Body of pancreas (tissue), 4 donors: ENCODE measurements at regions not wholly inside any gene's neighbourhood (a gene's known extent, or its start where the extent isn't known, plus 50 kb on each side); places are given as distances from the start of the nearest gene placed in this dataset.

Experiments used
- ATAC-seq: fragments of 150-250 bp; one replicate; pipeline ENCODE4 v1.9.1; 2016
- DNase-seq, 4 donors: peaks; one replicate each; pipeline ENCODE4 v3.0.0-alpha.2; 2019
- H3K27ac ChIP-seq, 4 donors: fragments of 200-600 bp; sonication (generic); 1 replicate in 3 of 4; 2 replicates in 1 of 4; pipeline versions ENCODE4 v1.5.1 to v1.6.1; 2016 to 2019; ENCODE audit warnings: mild to moderate bottlenecking in 1 of 4, mixed read lengths in 1 of 4, moderate library complexity in 1 of 4
- H3K27me3 ChIP-seq, 2 donors: fragments of 200-600 bp; sonication (generic); one replicate each; pipeline ENCODE4 v1.6.0; 2016; ENCODE audit warnings: mild to moderate bottlenecking in 1 of 2
- H3K36me3 ChIP-seq, 2 donors: fragments of 200-600 bp; sonication (generic); replicated peaks in 1 of 2; 2 replicates each; pipeline ENCODE4 v1.5.1; 2016; ENCODE audit warnings: low read depth in 2 of 2; ENCODE audit not compliant: insufficient read depth in 1 of 2
- H3K4me1 ChIP-seq: fragments of 200-600 bp; sonication (generic); one replicate; pipeline ENCODE4 v1.6.0; 2016
- H3K4me3 ChIP-seq, 2 donors: fragments of 200-600 bp; sonication (generic); 1 replicate in 1 of 2; 2 replicates in 1 of 2; pipeline ENCODE4 v1.5.1; 2016 to 2019
- H3K9me3 ChIP-seq, 3 donors: fragments of 200-600 bp; sonication (generic); 1 replicate in 2 of 3; 2 replicates in 1 of 3; pipeline ENCODE4 v1.5.1; 2016
- CTCF ChIP-seq, 7 experiments: fragments of 450-650 bp in 4 of 7; fragments of 200-600 bp in 3 of 7; sonication (generic) in 3 of 7; IDR thresholded peaks; one replicate each; pipeline ENCODE4 v1.5.1; 2016 to 2019; ENCODE audit warnings: antibody characterized with exemption in 7 of 7
- POLR2A ChIP-seq, 3 donors: fragments of 450-650 bp; IDR thresholded peaks; one replicate each; pipeline ENCODE4 v1.6.1; 2016; ENCODE audit warnings: antibody characterized with exemption in 3 of 3, mild to moderate bottlenecking in 2 of 3
- WGBS, 2 donors: methylation state at CpG; one replicate each; pipeline ENCODE4 v1.1.5; 2017; 5-methylcytosine and 5-hydroxymethylcytosine counted together
- intact Hi-C: fragments of 100-400 bp; cut with DNase I; formaldehyde crosslinking; loops from one replicate; pipeline ENCODE4 v1.15.1; 2023

- 44 to 49% methylated on average over 11 to 15 of the region's 15 CpGs for WGBS, 2 donors
- intact Hi-C loops, result no loop called here
Observed at GRCh38 chr1:234875953-234876855, 252.4 kb downstream of the TOMM20 start.

DNA sequence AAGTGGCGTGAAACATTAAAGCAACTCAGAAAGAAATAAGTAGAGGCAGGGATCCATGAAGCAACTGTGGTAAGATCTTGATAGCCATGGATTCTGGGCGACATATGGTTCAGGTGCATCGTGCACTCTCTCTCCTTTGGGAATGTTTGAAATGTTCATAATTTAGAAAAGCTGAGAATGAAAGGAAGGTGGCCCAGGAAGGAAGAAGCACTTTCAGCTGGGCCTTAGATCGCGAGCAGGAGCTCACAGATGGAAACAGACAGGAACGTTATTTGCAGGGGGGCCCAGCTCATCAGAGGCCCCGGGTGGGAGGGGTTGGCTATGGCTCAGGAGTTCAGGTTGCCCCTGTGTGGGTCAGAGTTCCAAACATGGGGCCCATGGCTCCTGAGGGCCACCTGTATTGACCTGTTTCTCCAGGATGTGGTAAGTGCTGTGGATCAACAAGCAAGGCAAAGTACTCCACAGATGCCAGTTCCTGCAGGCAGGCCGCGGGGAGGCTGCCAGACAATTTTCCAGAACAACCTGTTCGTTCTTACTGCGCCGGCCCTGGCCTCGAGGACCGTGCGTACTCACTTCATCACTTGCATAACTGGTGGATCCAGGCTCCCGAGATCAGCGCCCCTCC is 253.2 kb downstream of the TOMM20 start:
- TF ChIP-seq CTCF (IDR thresholded peaks at IDR 0.05) (no peak), POLR2A (IDR thresholded peaks at IDR 0.05) (no peak)
- Histone ChIP-seq H3K36me3 (no peaks in the 10 kb centered on the region), H3K27ac (peak overlapping the region; percentile 75 to 92 (median 88)), H3K4me3 (no peak overlapping the region), H3K4me1 (peaks cover 18% of the 10 kb centered on the region), H3K27me3 (no peaks in the 10 kb centered on the region), H3K9me3 (no peaks in the 10 kb centered on the region)
- 64 to 70% methylated on average over 17 of the region's 17 CpGs for WGBS, 2 donors
- DNase-seq (peak; percentile 74 to 89 (median 82)), ATAC-seq (peak; percentile 79)
- intact Hi-C loops, result no loop called here

More at GRCh38 chr1:234875953-234876855, 252.4 kb downstream of the TOMM20 start:
- Histone ChIP-seq H3K4me1 (peaks cover 18% of the 10 kb centered on the region), H3K27ac (peak overlapping the region; percentile 75 to 92 (median 88)), H3K27me3 (no peaks in the 10 kb centered on the region), H3K36me3 (no peaks in the 10 kb centered on the region), H3K9me3 (no peaks in the 10 kb centered on the region), H3K4me3 (no peak overlapping the region)
- DNase-seq (peak; percentile 61 to 85 (median 76)), ATAC-seq (peak; percentile 84)
- TF ChIP-seq CTCF (IDR thresholded peaks at IDR 0.05), result no peak
- peak in 1 of 3 donors; percentile 15 for TF ChIP-seq POLR2A (IDR thresholded peaks at IDR 0.05)

DNA sequence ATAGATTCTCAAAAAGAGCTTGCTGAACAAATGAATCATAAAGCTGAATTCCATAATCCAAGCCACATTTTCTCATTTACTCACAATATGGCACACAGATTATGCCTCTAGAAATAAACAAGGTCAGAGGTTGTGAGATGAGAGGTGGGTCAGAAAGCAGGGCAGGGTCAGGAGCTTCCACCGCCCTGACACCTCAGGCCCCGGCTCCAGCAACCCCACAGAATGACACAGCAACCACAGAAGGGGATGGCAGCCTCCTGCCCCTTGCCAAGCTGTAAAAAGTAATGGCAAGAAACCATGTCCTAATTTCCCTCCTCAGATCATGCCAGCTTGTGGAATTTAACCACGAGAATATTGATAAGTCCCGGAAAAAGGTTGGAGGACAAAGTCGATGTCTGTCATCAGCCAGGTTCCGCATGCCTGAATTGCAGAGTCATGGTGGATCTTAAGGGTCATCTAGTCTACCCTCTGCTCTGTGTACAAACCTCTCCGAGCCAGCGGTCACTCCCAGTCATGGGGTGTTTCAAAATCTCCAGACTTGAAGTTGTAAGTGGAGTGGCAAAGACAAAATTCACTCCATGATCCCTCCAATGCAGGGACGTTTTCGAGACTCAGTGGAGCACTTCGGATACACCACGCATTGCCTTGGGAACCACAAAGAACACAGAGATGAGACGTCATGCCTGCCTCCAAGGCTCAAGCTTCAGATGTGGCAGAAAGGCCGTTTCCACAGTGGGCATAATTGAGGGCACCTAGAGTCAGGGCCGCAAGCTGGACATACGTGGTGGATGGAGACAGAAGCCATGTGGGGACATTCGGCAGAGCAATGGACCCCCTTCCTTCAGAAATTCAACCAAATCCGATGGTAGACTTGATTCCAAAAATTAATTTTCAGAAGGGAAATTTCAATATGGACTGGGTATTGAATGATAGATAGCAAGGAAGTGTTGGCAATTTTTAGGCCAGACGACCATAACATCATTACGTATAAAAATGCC is 254.0 kb downstream of the TOMM20 start:
- intact Hi-C loops, result no loop called here
- Histone ChIP-seq H3K4me1 (peaks cover 18% of the 10 kb centered on the region), H3K27ac (no peak overlapping the region), H3K4me3 (no peak overlapping the region), H3K27me3 (no peaks in the 10 kb centered on the region), H3K36me3 (no peaks in the 10 kb centered on the region), H3K9me3 (no peaks in the 10 kb centered on the region)
- TF ChIP-seq CTCF (IDR thresholded peaks at IDR 0.05), result no peak
- TF ChIP-seq POLR2A (IDR thresholded peaks at IDR 0.05), result no peak
- DNase-seq (no peak), ATAC-seq (no peak)
- WGBS, 2 donors, result 79 to 86% methylated on average over 20 of the region's 20 CpGs

DNA sequence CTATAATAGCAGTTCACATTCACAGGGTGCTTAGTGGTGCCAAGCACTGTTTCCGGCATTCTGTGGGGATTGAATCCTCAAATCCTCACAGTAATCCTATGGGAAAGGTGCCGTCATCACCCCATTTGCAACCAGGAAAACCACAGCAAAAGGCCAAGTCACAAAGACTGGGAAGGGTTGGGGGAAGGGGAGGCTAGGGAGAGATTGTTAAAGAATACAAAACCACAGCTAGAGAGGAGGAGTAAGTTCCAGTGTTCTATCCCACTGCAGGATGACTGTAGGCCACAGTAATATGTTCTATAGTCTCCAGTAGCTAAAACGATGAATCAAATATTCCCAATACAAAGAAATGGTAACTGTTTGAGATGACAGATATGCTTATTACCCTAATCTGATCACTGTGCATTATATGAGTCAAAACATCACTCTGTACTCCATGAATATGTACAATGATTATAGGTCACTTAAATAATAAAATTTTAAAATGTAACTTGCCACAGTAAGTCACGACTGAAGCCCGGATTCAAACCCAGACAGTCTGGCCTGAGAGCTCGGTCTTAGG is 256.8 kb downstream of the TOMM20 start:
- Histone ChIP-seq H3K27me3 (no peaks in the 10 kb centered on the region), H3K4me1 (peaks cover 18% of the 10 kb centered on the region), H3K27ac (no peak overlapping the region), H3K9me3 (no peaks in the 10 kb centered on the region), H3K4me3 (no peak overlapping the region), H3K36me3 (no peaks in the 10 kb centered on the region)
- no peak for TF ChIP-seq CTCF (IDR thresholded peaks at IDR 0.05)
- TF ChIP-seq POLR2A (IDR thresholded peaks at IDR 0.05), result no peak
- intact Hi-C loops, result no loop called here
- DNase-seq (no peak), ATAC-seq (no peak)
- 86 to 89% methylated on average over 6 of the region's 6 CpGs for WGBS, 2 donors
